Endothelial cell (in vitro differentiated cells): ENCODE measurements at regions not wholly inside any gene's neighbourhood (a gene's known extent, or its start where the extent isn't known, plus 50 kb on each side); places are given as distances from the start of the nearest gene placed in this dataset.

Source experiments
- DNase-seq: peaks from one replicate; pipeline ENCODE4 v3.0.0; 2021; ENCODE audit warnings: low spot score
- H3K27ac Mint-ChIP-seq: one replicate; pipeline ENCODE4 v1.8.0; 2021; ENCODE audit warnings: mixed read lengths, inconsistent platforms; ENCODE audit not compliant: unreplicated experiment
- H3K27me3 Mint-ChIP-seq: one replicate; pipeline ENCODE4 v1.8.0; 2021; ENCODE audit warnings: mild to moderate bottlenecking, moderate library complexity, mixed read lengths, inconsistent platforms; ENCODE audit not compliant: unreplicated experiment
- H3K36me3 Mint-ChIP-seq: one replicate; pipeline ENCODE4 v1.8.0; 2021; ENCODE audit warnings: mild to moderate bottlenecking, low read depth, mixed read lengths, inconsistent platforms; ENCODE audit not compliant: unreplicated experiment
- H3K4me1 Mint-ChIP-seq: one replicate; pipeline ENCODE4 v1.8.0; 2021; ENCODE audit warnings: mild to moderate bottlenecking, mixed read lengths, inconsistent platforms; ENCODE audit not compliant: unreplicated experiment
- H3K4me3 Mint-ChIP-seq: one replicate; pipeline ENCODE4 v1.8.0; 2021; ENCODE audit warnings: mild to moderate bottlenecking, mixed read lengths, inconsistent platforms; ENCODE audit not compliant: unreplicated experiment
- H3K9me3 Mint-ChIP-seq: one replicate; pipeline ENCODE4 v1.8.0; 2021; ENCODE audit warnings: mixed read lengths, inconsistent platforms; ENCODE audit not compliant: unreplicated experiment
- TF ChIP-seq, protein P1 (sequence below): fragments of 200-600 bp; sonication (generic); IDR thresholded peaks from one replicate; pipeline ENCODE4 v1.5.0; 2021; ENCODE audit warnings: antibody characterized with exemption; ENCODE audit not compliant: unreplicated experiment

GRCh38 chr10:29874606-29875269 lies 184.6 kb downstream of the JCAD start:
- H3K4me1 Mint-ChIP-seq = peaks cover 29% of the 10 kb centered on the region
- no peak for DNase-seq
- no peaks in the 10 kb centered on the region for H3K27me3 Mint-ChIP-seq
- H3K4me3 Mint-ChIP-seq = peak overlapping the region; percentile 3
- H3K36me3 Mint-ChIP-seq = peaks cover 7% of the 10 kb centered on the region
- TF ChIP-seq, protein P1, sequence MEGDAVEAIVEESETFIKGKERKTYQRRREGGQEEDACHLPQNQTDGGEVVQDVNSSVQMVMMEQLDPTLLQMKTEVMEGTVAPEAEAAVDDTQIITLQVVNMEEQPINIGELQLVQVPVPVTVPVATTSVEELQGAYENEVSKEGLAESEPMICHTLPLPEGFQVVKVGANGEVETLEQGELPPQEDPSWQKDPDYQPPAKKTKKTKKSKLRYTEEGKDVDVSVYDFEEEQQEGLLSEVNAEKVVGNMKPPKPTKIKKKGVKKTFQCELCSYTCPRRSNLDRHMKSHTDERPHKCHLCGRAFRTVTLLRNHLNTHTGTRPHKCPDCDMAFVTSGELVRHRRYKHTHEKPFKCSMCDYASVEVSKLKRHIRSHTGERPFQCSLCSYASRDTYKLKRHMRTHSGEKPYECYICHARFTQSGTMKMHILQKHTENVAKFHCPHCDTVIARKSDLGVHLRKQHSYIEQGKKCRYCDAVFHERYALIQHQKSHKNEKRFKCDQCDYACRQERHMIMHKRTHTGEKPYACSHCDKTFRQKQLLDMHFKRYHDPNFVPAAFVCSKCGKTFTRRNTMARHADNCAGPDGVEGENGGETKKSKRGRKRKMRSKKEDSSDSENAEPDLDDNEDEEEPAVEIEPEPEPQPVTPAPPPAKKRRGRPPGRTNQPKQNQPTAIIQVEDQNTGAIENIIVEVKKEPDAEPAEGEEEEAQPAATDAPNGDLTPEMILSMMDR = no peak
- peak overlapping the region; percentile 91 for H3K27ac Mint-ChIP-seq
- no peaks in the 10 kb centered on the region for H3K9me3 Mint-ChIP-seq

DNA sequence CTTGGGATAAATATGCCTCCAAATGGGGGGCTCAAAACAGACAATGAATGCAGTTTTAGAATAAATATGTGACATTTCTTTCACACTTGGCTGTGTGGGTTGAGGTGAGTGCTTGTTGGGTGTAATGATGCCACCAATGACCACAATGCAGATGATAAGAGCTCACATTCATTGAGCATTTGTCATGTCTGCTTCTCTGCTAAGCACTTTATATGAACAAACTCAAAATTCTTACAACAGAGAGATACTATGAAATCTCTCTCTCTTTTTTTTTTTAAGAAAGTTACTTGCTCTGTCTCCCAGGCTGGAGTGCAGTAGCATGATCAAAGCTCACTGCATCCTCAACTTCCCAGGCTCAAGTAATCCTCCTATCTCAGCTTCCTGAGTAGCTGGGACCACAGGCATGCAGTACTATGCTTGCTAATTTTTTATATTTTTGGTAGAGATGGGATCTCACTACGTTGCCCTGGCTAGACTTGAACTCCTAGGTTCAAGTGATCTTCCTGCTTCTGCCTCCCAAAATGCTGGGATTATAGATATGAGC lies 185.4 kb downstream of the JCAD start:
- no peak overlapping the region for H3K4me3 Mint-ChIP-seq
- H3K9me3 Mint-ChIP-seq = no peaks in the 10 kb centered on the region
- peaks cover 29% of the 10 kb centered on the region for H3K4me1 Mint-ChIP-seq
- TF ChIP-seq, protein P1 = no peak
- H3K27me3 Mint-ChIP-seq = no peaks in the 10 kb centered on the region
- H3K36me3 Mint-ChIP-seq = peaks cover 7% of the 10 kb centered on the region
- no peak for DNase-seq
- peak overlapping the region; percentile 91 for H3K27ac Mint-ChIP-seq

DNA sequence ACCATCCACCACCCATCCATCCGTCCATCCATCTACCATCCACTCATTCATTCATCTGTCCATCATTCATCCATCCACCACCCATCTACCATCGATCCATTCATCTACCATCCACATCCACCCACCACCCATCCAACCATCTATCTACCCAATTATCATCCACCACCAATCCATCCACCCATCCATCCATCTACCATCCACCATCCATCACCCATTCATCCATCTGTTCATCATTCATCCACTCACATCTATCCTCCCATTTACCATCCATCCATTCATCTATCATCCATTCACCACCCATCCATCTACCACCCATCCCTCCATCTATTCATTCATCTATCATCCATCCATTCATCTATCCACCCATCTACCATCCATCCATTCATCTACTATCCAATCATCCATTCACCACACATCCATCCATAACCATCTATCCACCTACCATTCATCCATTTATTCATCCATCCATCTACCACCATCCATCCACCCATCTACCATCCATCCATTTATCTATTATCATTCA lies 188.8 kb downstream of the JCAD start:
- Mint-ChIP-seq H3K36me3 (peaks cover 7% of the 10 kb centered on the region), H3K27ac (no peak overlapping the region), H3K4me1 (peaks cover 25% of the 10 kb centered on the region), H3K27me3 (no peaks in the 10 kb centered on the region), H3K4me3 (no peak overlapping the region), H3K9me3 (no peaks in the 10 kb centered on the region)
- TF ChIP-seq, protein P1 = no peak
- no peak for DNase-seq

- H3K4me1 Mint-ChIP-seq = peaks cover 18% of the 10 kb centered on the region
Observed at GRCh38 chr10:29869593-29869992, 189.8 kb downstream of the JCAD start.

More at GRCh38 chr10:29869593-29869992, 189.8 kb downstream of the JCAD start:
- H3K27ac Mint-ChIP-seq = no peak overlapping the region
- H3K36me3 Mint-ChIP-seq = peaks cover 7% of the 10 kb centered on the region
- H3K9me3 Mint-ChIP-seq = no peaks in the 10 kb centered on the region
- H3K27me3 Mint-ChIP-seq = no peaks in the 10 kb centered on the region
- H3K4me3 Mint-ChIP-seq = no peak overlapping the region
- DNase-seq = no peak
- TF ChIP-seq, protein P1 = no peak
